HG03457 (cell line): ENCODE measurements at regions not wholly inside any gene's neighbourhood (a gene's known extent, or its start where the extent isn't known, plus 50 kb on each side); places are given as distances from the start of the nearest gene placed in this dataset.
"Not testable (repeated sequence)": the region's sequence is repeated elsewhere in the genome, so short reads cannot be mapped to it uniquely, and the experiment has no call there.

Experiments
- ATAC-seq: cut with Tn5 transposase; IDR thresholded peaks from one replicate; pipeline ENCODE4 v1.9.1; 2021; ENCODE audit warnings: moderate number of reproducible peaks; ENCODE audit not compliant: unreplicated experiment

GRCh38 chr9:85878872-85879597 lies 61.9 kb upstream of the NAA35 start:
- ATAC-seq, result not testable (repeated sequence)

- not testable (repeated sequence) for ATAC-seq
Observed at GRCh38 chr9:85880507-85880906, 60.4 kb upstream of the NAA35 start.

DNA sequence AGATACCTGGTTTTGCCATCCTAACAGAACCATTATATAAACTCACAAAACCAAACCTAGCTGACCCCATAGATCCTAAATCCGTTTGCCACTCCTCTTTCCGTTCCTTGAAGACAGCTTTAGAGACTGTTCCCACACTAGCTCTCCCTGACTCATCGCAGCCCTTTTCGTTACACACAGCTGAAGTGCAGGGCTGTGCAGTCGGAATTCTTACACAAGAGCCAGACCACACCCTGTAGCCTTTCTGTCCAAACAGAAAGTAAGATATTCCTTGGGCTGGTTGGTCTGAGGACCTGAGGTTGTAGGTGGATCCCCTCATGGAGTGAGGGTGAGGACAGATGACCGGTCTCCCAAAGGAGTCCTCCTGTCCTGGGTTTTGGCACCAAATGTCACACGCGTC lies 56.7 kb upstream of the NAA35 start:
- no peak for ATAC-seq

DNA sequence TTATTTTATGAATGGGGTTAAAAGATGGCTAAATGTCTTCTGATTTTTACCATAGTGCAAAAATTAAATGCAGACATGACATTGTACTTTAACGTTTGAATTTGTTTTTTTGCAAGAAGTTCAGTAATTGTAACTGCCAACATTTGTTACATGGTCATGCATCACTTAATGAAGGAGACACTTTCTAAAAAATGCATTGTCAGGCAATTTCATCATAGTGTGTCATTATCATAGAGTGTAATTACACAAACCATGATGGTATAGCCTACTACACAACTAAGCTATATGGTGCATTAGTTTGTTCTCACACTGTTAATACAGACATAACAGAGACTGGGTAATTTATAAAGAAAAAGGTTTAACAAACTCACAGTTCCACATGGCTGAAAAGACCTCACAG lies 50.0 kb upstream of the NAA35 start:
- ATAC-seq, result no peak
